ENCODE measurements at regions not wholly inside any gene's neighbourhood (a gene's known extent, or its start where the extent isn't known, plus 50 kb on each side); places are given as distances from the start of the nearest gene placed in this dataset.
"Not testable (repeated sequence)": the region's sequence is repeated elsewhere in the genome, so short reads cannot be mapped to it uniquely, and the experiment has no call there.

- no peak for DNase-seq (ENCODE audit: low spot score)
- no peaks in the 10 kb centered on the region for H3K27me3 Mint-ChIP-seq (ENCODE audit: low read depth)
- H3K9me3 Mint-ChIP-seq, result peaks cover 7% of the 10 kb centered on the region
- H3K4me1 Mint-ChIP-seq (ENCODE audit: low read depth), result no peaks in the 10 kb centered on the region
- no peak overlapping the region for H3K27ac Mint-ChIP-seq
- no peak overlapping the region for H3K4me3 Mint-ChIP-seq
- no peaks in the 10 kb centered on the region for H3K36me3 Mint-ChIP-seq (ENCODE audit: low read depth)
Measured at GRCh38 chr2:208827549-208828221, 421.1 kb downstream of the PTH2R start.

GRCh38 chr2:208830203-208830602 lies 423.6 kb downstream of the PTH2R start:
- no peaks in the 10 kb centered on the region for H3K4me1 Mint-ChIP-seq (ENCODE audit: low read depth)
- no peaks in the 10 kb centered on the region for H3K36me3 Mint-ChIP-seq (ENCODE audit: low read depth)
- no peak overlapping the region for H3K4me3 Mint-ChIP-seq
- H3K9me3 Mint-ChIP-seq, result peaks cover 7% of the 10 kb centered on the region
- no peak for DNase-seq (ENCODE audit: low spot score)
- no peak overlapping the region for H3K27ac Mint-ChIP-seq
- no peaks in the 10 kb centered on the region for H3K27me3 Mint-ChIP-seq (ENCODE audit: low read depth)

- peaks cover 15% of the 10 kb centered on the region for H3K9me3 Mint-ChIP-seq
- H3K27me3 Mint-ChIP-seq (ENCODE audit: low read depth), result no peaks in the 10 kb centered on the region
- no peaks in the 10 kb centered on the region for H3K4me1 Mint-ChIP-seq (ENCODE audit: low read depth)
- DNase-seq (ENCODE audit: low spot score), result no peak
- no peak overlapping the region for H3K4me3 Mint-ChIP-seq
- no peaks in the 10 kb centered on the region for H3K36me3 Mint-ChIP-seq (ENCODE audit: low read depth)
- H3K27ac Mint-ChIP-seq, result no peak overlapping the region
Measured at GRCh38 chr2:208847651-208848050, 441.1 kb downstream of the PTH2R start.

GRCh38 chr2:208854717-208855116 lies 448.1 kb downstream of the PTH2R start:
- no peaks in the 10 kb centered on the region for H3K27me3 Mint-ChIP-seq (ENCODE audit: low read depth)
- no peaks in the 10 kb centered on the region for H3K36me3 Mint-ChIP-seq (ENCODE audit: low read depth)
- no peak overlapping the region for H3K27ac Mint-ChIP-seq
- H3K4me3 Mint-ChIP-seq, result no peak overlapping the region
- no peaks in the 10 kb centered on the region for H3K4me1 Mint-ChIP-seq (ENCODE audit: low read depth)
- no peak for DNase-seq (ENCODE audit: low spot score)
- H3K9me3 Mint-ChIP-seq, result peaks cover 33% of the 10 kb centered on the region

GRCh38 chr2:208867374-208867773 lies 460.8 kb downstream of the PTH2R start:
- no peak for DNase-seq (ENCODE audit: low spot score)
- no peaks in the 10 kb centered on the region for H3K36me3 Mint-ChIP-seq (ENCODE audit: low read depth)
- no peaks in the 10 kb centered on the region for H3K27me3 Mint-ChIP-seq (ENCODE audit: low read depth)
- no peak overlapping the region for H3K27ac Mint-ChIP-seq
- no peaks in the 10 kb centered on the region for H3K4me1 Mint-ChIP-seq (ENCODE audit: low read depth)
- H3K4me3 Mint-ChIP-seq, result no peak overlapping the region
- H3K9me3 Mint-ChIP-seq, result no peaks in the 10 kb centered on the region

GRCh38 chr2:208872591-208872990 lies 466.0 kb downstream of the PTH2R start:
- H3K27me3 Mint-ChIP-seq (ENCODE audit: low read depth), result no peaks in the 10 kb centered on the region
- DNase-seq (ENCODE audit: low spot score), result no peak
- H3K36me3 Mint-ChIP-seq (ENCODE audit: low read depth), result no peaks in the 10 kb centered on the region
- no peaks in the 10 kb centered on the region for H3K4me1 Mint-ChIP-seq (ENCODE audit: low read depth)
- H3K4me3 Mint-ChIP-seq, result no peak overlapping the region
- H3K9me3 Mint-ChIP-seq, result no peaks in the 10 kb centered on the region
- no peak overlapping the region for H3K27ac Mint-ChIP-seq

GRCh38 chr2:208879666-208880065 lies 473.1 kb downstream of the PTH2R start:
- Mint-ChIP-seq H3K4me1 (ENCODE audit: low read depth) (no peaks in the 10 kb centered on the region), H3K27me3 (ENCODE audit: low read depth) (no peaks in the 10 kb centered on the region), H3K4me3 (no peak overlapping the region), H3K27ac (no peak overlapping the region), H3K9me3 (no peaks in the 10 kb centered on the region), H3K36me3 (ENCODE audit: low read depth) (no peaks in the 10 kb centered on the region)
- DNase-seq (ENCODE audit: low spot score), result no peak

GRCh38 chr2:208880171-208880570 lies 473.6 kb downstream of the PTH2R start:
- Mint-ChIP-seq H3K27ac (no peak overlapping the region), H3K27me3 (ENCODE audit: low read depth) (no peaks in the 10 kb centered on the region), H3K4me3 (no peak overlapping the region), H3K9me3 (no peaks in the 10 kb centered on the region), H3K36me3 (ENCODE audit: low read depth) (no peaks in the 10 kb centered on the region), H3K4me1 (ENCODE audit: low read depth) (no peaks in the 10 kb centered on the region)
- DNase-seq (ENCODE audit: low spot score), result no peak

- Mint-ChIP-seq H3K4me1 (ENCODE audit: low read depth) (no peaks in the 10 kb centered on the region), H3K27me3 (ENCODE audit: low read depth) (no peaks in the 10 kb centered on the region), H3K36me3 (ENCODE audit: low read depth) (no peaks in the 10 kb centered on the region), H3K27ac (no peak overlapping the region), H3K4me3 (no peak overlapping the region), H3K9me3 (no peaks in the 10 kb centered on the region)
- no peak for DNase-seq (ENCODE audit: low spot score)
Measured at GRCh38 chr2:208890486-208890885, 483.9 kb downstream of the PTH2R start.

- Mint-ChIP-seq H3K4me1 (ENCODE audit: low read depth) (no peaks in the 10 kb centered on the region), H3K36me3 (ENCODE audit: low read depth) (no peaks in the 10 kb centered on the region), H3K9me3 (no peaks in the 10 kb centered on the region), H3K27ac (no peak overlapping the region), H3K4me3 (no peak overlapping the region), H3K27me3 (ENCODE audit: low read depth) (no peaks in the 10 kb centered on the region)
- DNase-seq (ENCODE audit: low spot score), result no peak
Measured at GRCh38 chr2:208892203-208892602, 485.6 kb downstream of the PTH2R start.

- H3K4me3 Mint-ChIP-seq, result no peak overlapping the region
- H3K27ac Mint-ChIP-seq, result no peak overlapping the region
- no peaks in the 10 kb centered on the region for H3K9me3 Mint-ChIP-seq
- no peaks in the 10 kb centered on the region for H3K36me3 Mint-ChIP-seq (ENCODE audit: low read depth)
- no peaks in the 10 kb centered on the region for H3K4me1 Mint-ChIP-seq (ENCODE audit: low read depth)
- no peak for DNase-seq (ENCODE audit: low spot score)
- no peaks in the 10 kb centered on the region for H3K27me3 Mint-ChIP-seq (ENCODE audit: low read depth)
Measured at GRCh38 chr2:208906330-208906729, 499.7 kb downstream of the PTH2R start.

GRCh38 chr2:208915401-208915800 lies 508.4 kb upstream of the MAP2 start:
- Mint-ChIP-seq H3K4me3 (no peak overlapping the region), H3K27me3 (ENCODE audit: low read depth) (no peaks in the 10 kb centered on the region), H3K36me3 (ENCODE audit: low read depth) (no peaks in the 10 kb centered on the region), H3K4me1 (ENCODE audit: low read depth) (no peaks in the 10 kb centered on the region), H3K9me3 (no peaks in the 10 kb centered on the region), H3K27ac (no peak overlapping the region)
- DNase-seq (ENCODE audit: low spot score), result no peak

- H3K27me3 Mint-ChIP-seq (ENCODE audit: low read depth), result no peaks in the 10 kb centered on the region
- H3K4me1 Mint-ChIP-seq (ENCODE audit: low read depth), result no peaks in the 10 kb centered on the region
- H3K9me3 Mint-ChIP-seq, result peaks cover 7% of the 10 kb centered on the region
- DNase-seq (ENCODE audit: low spot score), result no peak
- no peaks in the 10 kb centered on the region for H3K36me3 Mint-ChIP-seq (ENCODE audit: low read depth)
- H3K4me3 Mint-ChIP-seq, result no peak overlapping the region
- no peak overlapping the region for H3K27ac Mint-ChIP-seq
Measured at GRCh38 chr2:208916881-208917280, 507.0 kb upstream of the MAP2 start.

GRCh38 chr2:208921358-208921757 lies 502.5 kb upstream of the MAP2 start:
- H3K9me3 Mint-ChIP-seq, result peaks cover 14% of the 10 kb centered on the region
- H3K27me3 Mint-ChIP-seq (ENCODE audit: low read depth); DNase-seq (ENCODE audit: low spot score); H3K36me3 Mint-ChIP-seq (ENCODE audit: low read depth); H3K27ac Mint-ChIP-seq; H3K4me3 Mint-ChIP-seq; H3K4me1 Mint-ChIP-seq (ENCODE audit: low read depth): not testable (repeated sequence)

- peaks cover 2% of the 10 kb centered on the region for H3K9me3 Mint-ChIP-seq
- no peak overlapping the region for H3K27ac Mint-ChIP-seq
- no peaks in the 10 kb centered on the region for H3K36me3 Mint-ChIP-seq (ENCODE audit: low read depth)
- DNase-seq (ENCODE audit: low spot score), result no peak
- no peaks in the 10 kb centered on the region for H3K4me1 Mint-ChIP-seq (ENCODE audit: low read depth)
- no peak overlapping the region for H3K4me3 Mint-ChIP-seq
- no peaks in the 10 kb centered on the region for H3K27me3 Mint-ChIP-seq (ENCODE audit: low read depth)
Measured at GRCh38 chr2:208927867-208928266, 496.0 kb upstream of the MAP2 start.

Measured in T-helper 2 cell treated with Interferon-gamma antibody and Interleukin-4, amounts not matched to agents 5 μg/mL and 100 μg/mL, for 36 hours (primary cell).